SIG-M5 (cell line): ENCODE measurements at regions not wholly inside any gene's neighbourhood (a gene's known extent, or its start where the extent isn't known, plus 50 kb on each side); places are given as distances from the start of the nearest gene placed in this dataset.

ENCODE experiments used
- DNase-seq: peaks from one replicate; lab custom pipeline; 2025; lab: John Stamatoyannopoulos, UW

DNA sequence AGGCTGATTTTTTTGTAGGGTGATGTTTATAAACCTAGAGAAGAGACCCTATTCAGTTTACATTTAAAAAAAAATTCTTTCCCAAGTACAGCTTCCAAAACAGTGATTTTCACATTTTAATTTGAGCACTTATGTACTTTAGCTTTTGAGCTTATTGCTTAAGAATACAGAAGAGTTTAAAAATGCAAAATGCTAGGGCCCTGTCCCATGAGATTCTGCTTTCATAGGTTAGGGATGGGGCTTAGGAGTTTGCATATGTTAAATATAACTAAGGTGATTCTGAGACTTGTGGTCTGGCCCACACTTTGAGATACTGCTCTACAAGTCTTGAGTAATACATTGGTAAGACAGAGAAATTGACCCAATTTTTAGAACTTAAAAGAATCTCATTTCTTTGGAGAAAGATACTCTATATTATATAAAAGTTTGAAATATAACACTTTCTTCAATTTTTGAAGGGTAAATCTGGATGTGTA, 137.3 kb upstream of the CWC22 start:
- DNase-seq: no peak

DNA sequence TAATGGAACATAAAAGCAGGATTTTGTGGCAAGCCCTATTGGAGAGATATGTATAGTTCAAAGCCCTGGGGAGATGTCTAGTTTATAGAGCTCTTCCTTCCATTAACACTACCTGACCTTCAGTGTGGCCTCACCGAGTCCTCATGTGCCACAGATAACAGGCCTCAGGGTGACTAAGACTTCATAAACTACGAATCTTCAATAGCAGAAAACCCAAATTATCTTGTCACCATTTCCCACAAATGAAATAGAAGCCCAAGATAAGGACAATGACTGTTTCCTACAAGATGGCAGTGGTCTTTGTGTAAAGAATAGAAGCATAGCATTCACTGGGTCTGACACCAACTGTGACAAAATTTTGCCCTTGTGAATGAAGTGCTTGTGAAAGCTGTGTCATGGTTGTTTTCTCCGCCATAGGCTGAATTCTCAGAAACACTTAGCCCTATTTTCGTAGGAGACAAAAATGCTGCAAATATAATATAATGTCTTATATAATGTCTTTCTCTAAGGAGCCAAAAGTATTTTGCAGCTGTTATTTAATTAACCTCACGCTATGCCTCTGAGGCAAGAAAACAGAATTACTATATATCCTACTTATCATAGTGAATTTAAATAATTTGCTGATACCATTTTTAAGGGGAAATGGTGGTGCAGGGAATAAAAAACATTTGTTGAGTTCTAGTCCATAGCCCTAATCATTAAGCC, 136.7 kb upstream of the CWC22 start:
- no peak for DNase-seq

DNA sequence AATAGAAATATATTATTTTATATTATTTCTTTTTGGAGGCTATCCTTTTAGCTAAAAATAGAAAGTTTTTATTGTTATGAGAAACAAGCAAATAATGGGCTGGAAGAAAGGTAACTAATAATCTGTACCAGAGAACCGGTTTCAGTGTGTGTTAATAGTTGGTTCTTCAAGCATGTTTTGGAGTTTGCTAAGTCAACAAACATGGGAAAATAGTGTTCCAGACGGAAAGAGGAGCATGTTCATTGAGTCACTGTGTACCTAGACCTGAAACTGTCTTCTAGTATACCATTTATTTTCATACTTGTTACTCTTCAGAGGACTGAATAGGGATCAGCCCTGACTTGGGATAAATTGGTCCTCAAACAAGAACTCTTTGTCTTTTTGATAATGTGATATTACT, 134.5 kb upstream of the CWC22 start:
- DNase-seq: no peak

DNA sequence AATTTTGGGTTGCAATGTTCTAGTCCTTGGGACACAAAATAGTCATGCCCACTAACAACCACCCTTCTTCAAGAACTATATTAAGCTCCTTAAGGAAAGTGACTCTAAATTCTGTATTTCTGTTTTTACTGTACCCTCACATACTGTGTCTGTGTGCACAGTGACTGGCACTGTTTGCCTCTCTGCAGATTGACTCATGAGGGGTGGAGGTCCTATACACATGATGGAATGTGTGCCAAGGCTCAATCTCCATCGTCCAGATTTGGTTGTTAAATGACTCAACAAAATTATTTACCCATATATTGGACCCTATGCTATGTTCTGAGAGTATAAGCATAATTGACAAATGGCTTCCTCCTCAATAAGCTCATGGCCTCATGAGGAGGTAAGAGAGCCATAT, 126.6 kb upstream of the CWC22 start:
- no peak for DNase-seq

DNA sequence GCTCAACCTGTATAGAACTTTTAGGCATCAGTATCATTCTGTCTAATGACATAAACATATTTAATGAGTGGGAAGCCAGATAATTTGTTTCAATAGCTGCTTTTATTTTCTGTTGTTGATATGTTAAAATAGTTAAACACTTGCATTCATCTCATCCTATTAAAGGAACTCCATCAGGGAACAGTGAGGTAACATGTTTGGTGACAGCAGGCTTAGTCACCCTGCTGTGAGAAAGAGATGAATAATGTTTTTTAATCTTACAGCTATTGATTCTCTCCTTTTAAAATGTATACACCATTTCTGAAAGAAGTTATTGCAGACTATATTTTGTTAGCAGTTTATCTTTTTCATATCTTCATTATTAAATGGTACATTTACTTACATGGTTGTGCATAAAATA, 123.3 kb upstream of the CWC22 start:
- DNase-seq: no peak

DNA sequence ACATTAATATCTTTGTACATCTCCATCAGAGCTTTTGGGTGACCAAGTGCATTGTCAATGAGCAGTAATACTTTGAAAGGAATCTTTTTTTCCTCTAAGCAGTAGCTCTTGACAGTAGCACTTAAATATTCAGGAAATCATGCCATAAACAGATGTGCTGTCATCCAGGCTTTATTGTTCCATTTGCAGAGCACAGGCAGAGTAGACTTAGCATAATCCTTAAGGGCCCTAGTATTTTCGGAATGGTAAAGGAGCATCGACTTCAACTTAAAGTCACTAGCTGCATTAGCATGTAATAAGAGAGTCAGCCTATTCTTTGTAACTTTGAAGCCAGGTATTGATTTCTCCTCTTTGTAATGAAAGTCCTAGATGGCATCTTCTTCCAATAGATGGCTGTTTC, 121.8 kb upstream of the CWC22 start:
- no peak for DNase-seq

DNA sequence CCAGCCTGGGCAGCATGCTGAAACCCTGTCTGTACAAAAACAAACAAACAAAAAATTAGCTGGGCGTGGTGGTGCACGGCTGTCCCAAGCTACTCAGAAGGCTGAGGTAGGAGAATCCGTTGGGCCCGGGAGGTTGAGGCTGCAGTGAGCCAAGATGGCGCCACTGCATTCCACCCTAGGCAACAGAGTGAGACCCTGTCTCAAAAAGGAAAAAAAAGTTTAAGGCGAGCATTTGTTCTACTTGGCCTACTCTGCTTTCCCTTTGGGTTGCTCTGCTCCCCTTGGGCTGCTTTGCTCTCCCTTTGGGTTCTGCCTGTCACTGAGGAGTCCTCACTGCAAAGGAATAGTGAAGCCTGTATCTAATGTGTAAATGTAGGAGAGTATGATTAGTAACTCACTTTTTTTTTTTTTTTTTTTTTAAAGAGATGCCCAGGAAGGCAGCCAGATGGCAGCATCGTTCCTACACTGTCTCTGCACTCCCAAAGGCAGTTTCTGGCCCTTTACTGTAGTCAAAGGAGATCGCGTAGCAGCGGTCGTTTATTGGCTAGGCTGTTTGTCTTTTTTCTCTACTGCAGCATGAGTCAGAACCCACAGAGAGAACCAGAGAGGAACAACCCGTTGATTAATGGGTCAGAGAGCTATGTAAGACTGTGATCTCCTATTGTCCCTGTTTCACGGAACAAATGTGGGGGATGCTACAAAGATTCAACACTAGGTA, 118.3 kb upstream of the CWC22 start:
- peak; percentile 75 for DNase-seq

DNA sequence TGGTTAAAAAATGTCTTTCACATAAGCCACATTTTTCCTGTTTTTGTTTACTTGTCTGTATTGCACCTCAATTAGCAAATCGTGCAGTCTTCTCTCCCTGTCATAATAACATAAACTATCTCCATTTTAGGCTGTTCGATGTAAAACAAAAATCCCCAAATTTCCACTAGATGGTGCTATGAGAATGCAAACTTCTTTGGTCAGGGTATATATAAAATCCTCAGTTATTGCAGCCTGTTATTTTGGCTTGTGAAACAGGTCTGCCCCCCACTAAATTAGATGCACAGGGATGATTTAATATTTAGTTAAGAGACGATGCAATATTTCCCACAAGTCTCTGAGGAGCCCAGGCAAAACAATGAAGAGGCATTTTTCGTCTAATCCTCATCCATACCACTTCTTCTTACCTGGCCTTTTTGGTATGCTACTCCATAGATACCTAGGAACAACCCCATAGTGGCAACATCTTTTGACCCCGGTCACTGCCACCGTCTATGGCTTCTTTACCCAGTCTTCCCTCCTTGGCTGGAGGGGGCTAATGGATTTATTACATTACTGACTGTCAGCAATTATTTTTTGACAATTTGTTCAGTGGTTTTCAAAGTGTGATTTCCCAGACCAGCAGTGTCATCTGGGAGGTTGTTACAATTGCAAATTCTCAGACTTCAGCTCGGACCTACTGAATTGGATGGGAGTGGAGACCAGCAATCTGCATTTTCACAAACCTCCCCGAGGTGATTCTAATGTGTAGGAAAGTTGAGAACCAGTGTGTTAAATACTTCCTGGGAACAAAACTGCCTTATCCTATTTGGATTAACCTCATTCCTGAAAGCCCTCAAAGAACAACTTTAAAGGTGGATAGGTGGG, 117.4 kb upstream of the CWC22 start:
- no peak for DNase-seq

DNA sequence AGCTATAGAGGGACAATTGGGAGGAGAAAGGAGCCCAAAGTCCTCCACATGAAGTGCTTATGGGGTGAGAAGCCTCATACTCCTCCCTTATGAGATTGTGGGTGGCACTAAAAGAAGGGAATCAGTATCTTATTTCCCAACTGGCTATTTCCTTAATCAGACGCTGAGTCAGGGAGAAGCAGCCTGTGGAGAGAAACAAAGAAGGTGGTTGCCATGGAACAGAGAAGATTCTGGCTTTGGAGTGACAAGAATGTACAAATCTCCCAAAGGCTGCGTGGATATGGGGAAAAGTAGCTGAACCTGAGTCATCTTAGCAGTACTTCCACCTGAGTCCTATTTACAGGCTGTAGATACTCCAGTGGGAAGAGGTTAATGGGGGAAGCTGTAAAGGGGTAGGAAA, 115.8 kb upstream of the CWC22 start:
- no peak for DNase-seq

DNA sequence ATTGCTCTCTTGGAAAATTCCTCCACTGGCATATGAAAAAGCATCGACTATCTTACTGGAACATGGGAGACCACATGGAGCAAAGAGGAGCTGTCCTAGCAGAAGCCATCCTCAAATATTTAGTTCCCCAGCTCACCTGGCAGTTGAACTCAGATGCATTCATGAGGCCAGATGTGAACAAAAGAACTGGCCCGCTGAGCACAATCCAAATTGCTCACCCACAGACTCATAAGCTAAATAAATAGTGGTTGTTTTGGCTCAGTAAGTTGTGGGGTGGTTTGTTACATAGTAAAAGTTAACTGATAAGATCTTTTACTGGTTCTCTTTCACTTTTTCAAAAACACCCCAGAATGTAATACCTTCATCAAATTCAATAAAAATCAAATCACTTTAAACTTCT, 108.6 kb upstream of the CWC22 start:
- DNase-seq: no peak

DNA sequence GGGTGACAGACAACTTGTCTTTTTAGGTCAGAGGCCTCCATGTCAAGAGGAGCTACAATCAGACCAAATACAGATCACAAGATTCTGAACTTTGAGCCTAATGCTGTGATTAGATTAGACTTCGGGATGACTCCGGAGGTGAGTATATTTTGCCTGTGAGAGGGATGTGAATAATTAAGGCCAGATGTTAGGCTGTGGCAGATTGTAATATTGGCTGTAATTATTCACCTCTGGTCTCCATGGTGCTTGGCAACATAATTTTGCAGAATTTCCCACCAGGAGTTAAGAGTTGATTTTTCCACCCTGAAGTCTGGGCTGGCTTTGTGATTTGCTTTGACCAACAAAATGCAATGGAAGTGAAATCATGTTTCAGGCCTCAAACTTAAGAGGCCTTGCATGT, 108.2 kb upstream of the CWC22 start:
- DNase-seq: no peak

DNA sequence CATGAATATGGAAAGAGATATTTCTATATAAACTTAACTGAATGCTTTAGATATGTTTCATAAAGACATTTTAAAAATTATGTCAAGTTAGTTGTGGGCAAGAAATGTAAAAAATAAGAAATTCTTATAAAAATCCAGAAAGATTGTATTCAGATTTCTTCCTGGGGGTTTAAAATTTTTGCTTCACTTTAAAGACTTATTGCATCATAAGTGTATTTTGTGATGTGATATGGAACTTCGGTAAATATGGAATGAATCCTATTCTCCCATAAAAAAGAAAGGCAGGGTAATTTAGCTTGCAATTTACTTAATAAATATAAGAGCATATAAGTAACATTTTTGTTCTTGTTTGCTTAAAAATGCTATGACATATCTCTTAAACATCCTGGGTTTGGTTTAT, 104.8 kb upstream of the CWC22 start:
- DNase-seq: no peak

DNA sequence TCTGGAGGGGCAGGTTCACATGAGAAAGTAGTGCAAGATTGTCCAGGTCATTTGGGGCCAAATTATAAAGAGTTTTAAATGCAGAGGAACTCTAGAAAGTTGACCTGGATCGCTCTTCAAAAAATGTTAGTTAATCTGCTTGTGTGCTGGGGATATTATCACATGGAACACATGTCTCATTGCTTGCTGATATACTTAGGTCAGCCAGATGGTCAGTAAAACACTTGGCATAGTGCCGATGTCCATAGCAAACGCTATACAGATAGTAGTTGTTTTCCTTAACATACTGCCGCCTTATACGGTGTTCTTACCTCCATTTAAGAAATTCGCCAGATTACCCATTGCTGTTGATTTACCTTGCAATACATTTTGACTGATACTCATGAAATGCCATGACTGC, 103.4 kb upstream of the CWC22 start:
- no peak for DNase-seq

DNA sequence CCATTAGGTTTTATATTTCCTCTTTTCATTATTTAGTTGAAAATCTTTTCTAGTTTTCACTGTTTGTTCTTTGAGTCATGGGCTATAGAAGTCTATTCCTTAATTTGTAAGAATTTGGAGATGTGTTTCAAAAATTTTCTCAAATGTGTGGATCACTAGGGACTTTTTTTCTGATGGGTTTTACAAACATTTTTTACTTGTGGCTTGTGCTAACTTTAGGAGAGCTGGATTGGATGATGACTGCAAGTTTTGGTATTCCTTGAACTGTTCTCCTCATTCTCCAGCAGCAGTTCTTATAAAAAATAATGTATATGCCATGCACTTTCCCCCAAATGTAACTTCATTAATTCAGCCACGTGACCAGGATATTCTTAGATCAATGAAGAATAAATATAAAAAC, 94.7 kb upstream of the CWC22 start:
- DNase-seq: no peak

DNA sequence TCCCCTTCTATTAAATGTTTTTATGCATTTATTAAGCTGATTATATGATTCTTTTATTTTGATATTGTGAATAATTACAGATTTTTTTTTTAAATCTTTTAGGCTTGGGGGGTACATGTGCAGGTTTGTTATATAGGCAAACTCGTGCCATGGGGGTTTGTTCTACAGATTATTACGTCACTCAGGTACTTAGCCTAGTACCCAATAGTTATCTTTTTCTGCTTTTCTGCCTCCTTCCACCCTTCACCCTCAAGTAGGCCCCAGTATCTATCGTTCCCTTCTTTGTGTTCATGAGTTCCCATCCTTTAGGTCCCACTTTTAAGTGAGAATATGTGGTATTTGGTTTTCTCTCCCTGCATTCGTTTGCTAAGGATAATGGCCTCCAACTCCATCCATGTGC, 92.2 kb upstream of the CWC22 start:
- no peak for DNase-seq

DNA sequence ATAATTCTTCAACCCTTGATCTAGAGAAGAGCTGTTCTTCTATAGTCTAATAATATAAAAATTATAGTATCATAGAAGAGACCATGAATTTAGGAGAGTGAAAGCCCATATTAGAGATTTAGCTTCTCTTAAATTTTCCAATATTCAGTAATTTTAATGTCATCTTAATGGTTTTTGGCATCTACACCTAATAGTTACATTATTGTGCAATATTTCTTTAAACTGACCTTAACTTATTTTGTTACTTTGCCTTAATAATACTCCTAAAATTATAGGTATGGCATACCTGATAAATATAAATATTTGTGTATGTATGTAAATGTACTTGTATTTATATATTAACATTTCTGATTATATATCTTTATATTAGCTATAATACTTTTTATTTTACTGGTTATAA, 78.0 kb upstream of the CWC22 start:
- DNase-seq: no peak

DNA sequence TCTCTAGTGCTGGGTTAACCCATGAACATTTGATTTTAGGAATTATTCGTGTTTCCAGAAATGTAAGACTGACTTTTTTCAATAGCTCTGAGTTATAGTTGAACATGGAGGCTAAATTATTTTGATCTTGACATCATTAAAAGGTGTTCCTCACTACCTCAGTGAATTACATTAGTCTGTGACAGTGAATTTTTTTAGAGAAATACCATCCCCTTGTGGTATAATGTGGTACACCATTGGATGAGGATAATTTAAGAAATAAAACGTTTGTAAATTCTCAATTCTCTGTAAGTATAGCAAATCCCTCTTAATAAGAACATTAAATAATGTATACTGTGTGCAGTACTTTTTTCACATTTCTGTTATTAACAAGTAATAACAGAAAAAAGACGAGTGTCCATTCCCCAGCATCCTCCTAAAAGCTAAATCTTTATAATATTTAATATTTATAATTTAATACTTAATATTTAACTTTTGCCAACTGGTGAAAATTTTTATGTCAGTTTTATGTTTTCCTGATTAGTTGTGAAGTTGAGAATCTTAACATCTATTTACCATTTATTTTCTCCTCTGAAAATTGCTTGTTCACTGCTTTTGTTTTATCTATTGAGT, 70.3 kb upstream of the CWC22 start:
- no peak for DNase-seq

DNA sequence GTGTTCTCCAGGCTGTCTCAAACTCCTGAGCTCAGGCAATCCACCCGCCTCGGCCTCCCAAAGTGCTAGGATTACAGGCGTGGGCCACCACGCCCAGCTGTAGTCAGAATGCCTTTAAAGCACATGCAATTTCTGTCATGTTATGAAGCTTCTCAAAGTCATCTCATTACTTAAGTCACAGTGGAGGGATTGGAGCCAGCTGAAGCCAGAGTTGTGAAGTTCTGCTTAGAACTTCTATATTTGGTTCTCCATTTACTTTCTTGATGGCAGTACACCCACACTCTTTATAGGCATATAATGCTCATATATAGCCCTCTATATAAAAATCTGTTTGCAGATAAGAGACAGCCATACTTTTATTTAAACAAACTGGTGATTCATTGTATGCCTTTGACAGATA, 68.8 kb upstream of the CWC22 start:
- DNase-seq: no peak

DNA sequence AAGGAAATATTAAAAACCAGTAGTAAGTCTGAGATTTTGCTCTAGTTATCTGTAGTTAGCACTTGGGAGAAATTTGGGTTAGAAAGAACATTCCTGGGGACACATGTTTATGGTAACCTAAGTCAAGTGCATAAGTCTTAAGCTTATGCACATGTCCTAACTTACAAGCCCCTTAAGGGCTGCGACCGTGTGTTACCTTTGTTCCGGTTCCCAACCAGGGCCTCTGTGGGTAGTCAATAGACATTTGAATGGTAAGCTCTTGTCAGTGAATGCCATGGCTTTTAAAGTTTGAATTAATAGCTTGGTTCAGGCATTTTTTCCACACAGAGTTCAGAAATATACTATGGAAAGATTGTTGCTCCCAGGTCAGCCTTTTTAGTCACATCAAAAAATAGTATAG, 64.7 kb upstream of the CWC22 start:
- DNase-seq: no peak

DNA sequence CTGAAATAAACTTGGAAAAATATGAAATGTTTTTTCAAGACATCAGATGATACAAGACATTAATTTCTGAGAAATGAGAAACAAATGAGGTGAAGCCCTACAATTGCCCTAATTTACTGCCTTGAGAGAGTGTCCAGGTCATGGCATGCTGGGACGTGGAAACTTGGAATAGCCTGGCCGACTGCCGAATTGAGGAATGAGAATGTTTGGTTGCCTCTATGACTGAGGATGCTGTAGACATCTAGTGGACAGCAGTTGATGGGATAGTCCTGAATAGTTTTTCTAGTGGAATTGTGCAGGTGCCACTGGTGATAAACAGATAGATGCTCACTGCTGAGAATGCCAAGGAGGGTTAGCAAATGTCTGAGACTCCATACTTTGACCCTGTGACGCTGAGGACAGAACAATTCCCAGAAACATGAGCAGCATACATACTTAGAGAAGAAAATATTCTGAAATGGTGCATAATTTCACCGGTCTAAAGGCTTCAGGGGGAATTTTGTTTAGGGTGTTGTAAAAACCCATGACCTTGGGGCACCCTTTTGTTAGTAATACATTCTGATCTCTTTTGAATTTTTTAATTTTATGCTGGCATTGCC, 56.5 kb upstream of the CWC22 start:
- DNase-seq: no peak

DNA sequence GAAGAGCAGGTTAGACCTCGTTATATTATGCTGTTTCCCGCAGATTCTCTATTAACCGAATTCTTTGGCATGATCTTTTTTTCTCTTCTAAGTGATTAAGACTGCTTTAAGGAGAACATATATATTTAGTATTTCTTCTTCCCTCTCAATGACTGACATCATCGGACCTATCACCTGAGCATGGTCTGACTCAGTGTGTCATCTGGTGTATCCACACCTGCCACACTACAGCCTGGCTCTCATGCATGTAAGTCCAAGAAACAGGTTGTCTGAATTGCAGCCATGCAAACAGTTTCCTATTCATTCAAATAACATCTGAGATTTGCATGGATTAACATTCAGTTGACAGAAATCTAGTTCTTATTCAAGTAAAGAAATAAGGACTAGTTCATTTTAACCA, 55.1 kb upstream of the CWC22 start:
- no peak for DNase-seq

DNA sequence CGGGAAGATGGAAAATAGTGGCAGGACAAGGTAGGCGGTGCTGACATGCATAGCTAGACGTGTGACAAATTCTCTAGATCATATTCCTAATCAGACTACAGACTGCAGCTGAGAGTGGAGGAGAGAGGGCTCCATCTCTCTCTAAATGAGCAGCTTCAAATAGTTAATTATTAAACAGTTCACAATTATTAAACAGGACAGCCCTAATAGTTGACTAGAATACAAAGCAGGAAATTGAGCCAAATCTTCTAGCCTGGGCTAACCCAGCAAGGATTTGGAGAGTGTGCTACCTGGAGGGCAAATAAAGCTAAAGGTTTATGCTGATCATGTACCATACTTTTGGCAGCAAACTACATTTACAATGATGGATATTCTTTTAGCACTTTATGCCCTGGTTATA, 54.4 kb upstream of the CWC22 start:
- no peak for DNase-seq
